OCI-LY1 (cell line): ENCODE measurements at regions not wholly inside any gene's neighbourhood (a gene's known extent, or its start where the extent isn't known, plus 50 kb on each side); places are given as distances from the start of the nearest gene placed in this dataset.

ENCODE experiments used
- H2AFZ ChIP-seq: fragments of 200-600 bp; sonication (generic), shearing (Covaris generic); 2 replicates; pipeline ENCODE4 v1.6.0; 2014; ENCODE audit warnings: antibody characterized with exemption, mild to moderate bottlenecking, low read length
- H3F3A ChIP-seq: fragments of 200-600 bp; sonication (generic), shearing (Covaris generic); 2 replicates; pipeline ENCODE4 v1.6.0; 2014; ENCODE audit warnings: mild to moderate bottlenecking, antibody characterized with exemption, low read length, moderate library complexity; ENCODE audit not compliant: insufficient read depth
- H3K27ac ChIP-seq: fragments of 200-600 bp; sonication (generic); 2 replicates; pipeline ENCODE4 v1.5.1; 2014; ENCODE audit warnings: low read length, mixed run types, mild to moderate bottlenecking, low read depth; ENCODE audit not compliant: poor library complexity, severe bottlenecking
- H3K27me3 ChIP-seq: fragments of 200-600 bp; sonication (generic); 2 replicates; pipeline ENCODE4 v1.6.0; 2014; ENCODE audit warnings: antibody characterized with exemption, mild to moderate bottlenecking, low read length, moderate library complexity; ENCODE audit not compliant: insufficient read depth
- H3K36me3 ChIP-seq: fragments of 200-600 bp; sonication (generic); 2 replicates; pipeline ENCODE4 v1.6.1; 2014; ENCODE audit warnings: mild to moderate bottlenecking, antibody characterized with exemption, low read length, moderate library complexity, mixed read lengths; ENCODE audit not compliant: insufficient read depth
- H3K4me1 ChIP-seq: fragments of 200-600 bp; sonication (generic); 2 replicates; pipeline ENCODE4 v1.5.1; 2014; ENCODE audit warnings: mild to moderate bottlenecking, low read length, moderate library complexity; ENCODE audit not compliant: insufficient read depth, severe bottlenecking
- H3K4me2 ChIP-seq: fragments of 200-600 bp; sonication (generic), shearing (Covaris generic); 2 replicates; pipeline ENCODE4 v1.6.1; 2014; ENCODE audit warnings: low read length
- H3K4me3 ChIP-seq: fragments of 200-600 bp; sonication (generic); 2 replicates; pipeline ENCODE4 v1.5.1; 2014; ENCODE audit warnings: low read length, low read depth, mild to moderate bottlenecking, mixed read lengths; ENCODE audit not compliant: poor library complexity, severe bottlenecking
- H3K79me2 ChIP-seq: fragments of 200-600 bp; shearing (Covaris generic); 2 replicates; pipeline ENCODE4 v1.6.1; 2016; ENCODE audit warnings: mixed run types, low read length, mixed read lengths; ENCODE audit not compliant: insufficient read depth
- H3K9ac ChIP-seq: fragments of 200-600 bp; sonication (generic), shearing (Covaris generic); 2 replicates; pipeline ENCODE4 v1.6.1; 2014; ENCODE audit warnings: mild to moderate bottlenecking, low read length, mixed read lengths
- H3K9me2 ChIP-seq: fragments of 200-600 bp; sonication (generic), shearing (Covaris generic); 2 replicates; pipeline ENCODE4 v1.6.1; 2014; ENCODE audit warnings: low read depth, mild to moderate bottlenecking, low read length, mixed read lengths
- H3K9me3 ChIP-seq: fragments of 200-600 bp; shearing (Covaris generic); 2 replicates; pipeline ENCODE4 v1.6.1; 2014; ENCODE audit warnings: low read length, mixed read lengths
- H4K20me1 ChIP-seq: fragments of 200-600 bp; sonication (generic), shearing (Covaris generic); 2 replicates; pipeline ENCODE4 v1.6.0; 2016; ENCODE audit warnings: mild to moderate bottlenecking, low read length; ENCODE audit not compliant: insufficient read depth
- CTCF ChIP-seq: fragments of 200-600 bp; sonication (generic), shearing (Covaris generic); IDR thresholded peaks from 2 replicates; pipeline ENCODE4 v1.5.1; 2017; ENCODE audit warnings: mild to moderate bottlenecking, antibody characterized with exemption, low read length, moderate library complexity, mixed read lengths
- EZH2 ChIP-seq: fragments of 200-600 bp; sonication (generic), shearing (Covaris generic); IDR thresholded peaks from 2 replicates; pipeline ENCODE4 v1.8.0; 2017; ENCODE audit warnings: borderline replicate concordance, mixed run types, mild to moderate bottlenecking, antibody characterized with exemption, low read length, moderate library complexity, mixed read lengths

GRCh38 chr2:143949121-143949848 is 570.6 kb downstream of the ZEB2 start:
- H2AFZ ChIP-seq, result no peak overlapping the region
- no peaks in the 10 kb centered on the region for H3K9me3 ChIP-seq
- no peaks in the 10 kb centered on the region for H3F3A ChIP-seq
- no peak overlapping the region for H3K27ac ChIP-seq
- no peak overlapping the region for H3K9ac ChIP-seq
- no peak overlapping the region for H3K4me3 ChIP-seq
- no peaks in the 10 kb centered on the region for H3K79me2 ChIP-seq
- no peak overlapping the region for H3K4me2 ChIP-seq
- no peaks in the 10 kb centered on the region for H3K27me3 ChIP-seq
- peaks cover 6% of the 10 kb centered on the region for H3K36me3 ChIP-seq
- H3K4me1 ChIP-seq, result no peaks in the 10 kb centered on the region
- H4K20me1 ChIP-seq, result no peaks in the 10 kb centered on the region
- TF ChIP-seq CTCF (no peak), EZH2 (no peak)
- H3K9me2 ChIP-seq, result no peaks in the 10 kb centered on the region

- no peak for TF ChIP-seq EZH2
- no peak for TF ChIP-seq CTCF
- no peak overlapping the region for H3K9ac ChIP-seq
- no peaks in the 10 kb centered on the region for H3K27me3 ChIP-seq
- H3K36me3 ChIP-seq, result peaks cover 6% of the 10 kb centered on the region
- no peaks in the 10 kb centered on the region for H3K9me2 ChIP-seq
- H3K9me3 ChIP-seq, result no peaks in the 10 kb centered on the region
- no peaks in the 10 kb centered on the region for H4K20me1 ChIP-seq
- H2AFZ ChIP-seq, result no peak overlapping the region
- H3K4me1 ChIP-seq, result no peaks in the 10 kb centered on the region
- no peak overlapping the region for H3K27ac ChIP-seq
- no peak overlapping the region for H3K4me2 ChIP-seq
- H3F3A ChIP-seq, result no peaks in the 10 kb centered on the region
- no peaks in the 10 kb centered on the region for H3K79me2 ChIP-seq
- no peak overlapping the region for H3K4me3 ChIP-seq
These were observed 571.2 kb downstream of the ZEB2 start for GRCh38 chr2:143948710-143949109.

GRCh38 chr2:143946436-143947391 is 573.2 kb downstream of the ZEB2 start:
- H4K20me1 ChIP-seq, result no peaks in the 10 kb centered on the region
- H3K27me3 ChIP-seq, result no peaks in the 10 kb centered on the region
- no peaks in the 10 kb centered on the region for H3K4me1 ChIP-seq
- H3K4me2 ChIP-seq, result no peak overlapping the region
- peaks cover 6% of the 10 kb centered on the region for H3K36me3 ChIP-seq
- no peaks in the 10 kb centered on the region for H3K9me2 ChIP-seq
- no peaks in the 10 kb centered on the region for H3K9me3 ChIP-seq
- TF ChIP-seq EZH2, result no peak
- no peak for TF ChIP-seq CTCF
- H3K79me2 ChIP-seq, result no peaks in the 10 kb centered on the region
- H2AFZ ChIP-seq, result no peak overlapping the region
- H3F3A ChIP-seq, result no peaks in the 10 kb centered on the region
- H3K9ac ChIP-seq, result no peak overlapping the region
- no peak overlapping the region for H3K27ac ChIP-seq
- no peak overlapping the region for H3K4me3 ChIP-seq
